Kidney epithelial cell (primary cell): ENCODE measurements at regions not wholly inside any gene's neighbourhood (a gene's known extent, or its start where the extent isn't known, plus 50 kb on each side); places are given as distances from the start of the nearest gene placed in this dataset.
A peak's percentile ranks its signal among the peaks of the same experiment; 100 is the strongest.

Source experiments
- DNase-seq: peaks from one replicate; pipeline ENCODE4 v3.0.0-alpha.2; 2010; ENCODE audit warnings: low read depth
- H3K27me3 ChIP-seq: 2 replicates; pipeline ENCODE4 v1.6.0; 2011; ENCODE audit warnings: low read length; ENCODE audit not compliant: control insufficient read depth, insufficient read depth
- H3K36me3 ChIP-seq: 2 replicates; pipeline ENCODE4 v1.5.1; 2011; ENCODE audit warnings: low read length; ENCODE audit not compliant: control insufficient read depth, insufficient read depth
- H3K4me3 ChIP-seq: 2 replicates; pipeline ENCODE4 v1.5.1; 2011; ENCODE audit warnings: low read depth, mild to moderate bottlenecking, control low read depth, low read length
- TF ChIP-seq, protein P1 (sequence below): IDR thresholded peaks from 2 replicates; pipeline ENCODE4 v1.5.1; 2011; ENCODE audit warnings: mild to moderate bottlenecking, moderate library complexity, low read length, control low read depth, inconsistent platforms; ENCODE audit not compliant: insufficient read depth, poor library complexity, severe bottlenecking

DNA sequence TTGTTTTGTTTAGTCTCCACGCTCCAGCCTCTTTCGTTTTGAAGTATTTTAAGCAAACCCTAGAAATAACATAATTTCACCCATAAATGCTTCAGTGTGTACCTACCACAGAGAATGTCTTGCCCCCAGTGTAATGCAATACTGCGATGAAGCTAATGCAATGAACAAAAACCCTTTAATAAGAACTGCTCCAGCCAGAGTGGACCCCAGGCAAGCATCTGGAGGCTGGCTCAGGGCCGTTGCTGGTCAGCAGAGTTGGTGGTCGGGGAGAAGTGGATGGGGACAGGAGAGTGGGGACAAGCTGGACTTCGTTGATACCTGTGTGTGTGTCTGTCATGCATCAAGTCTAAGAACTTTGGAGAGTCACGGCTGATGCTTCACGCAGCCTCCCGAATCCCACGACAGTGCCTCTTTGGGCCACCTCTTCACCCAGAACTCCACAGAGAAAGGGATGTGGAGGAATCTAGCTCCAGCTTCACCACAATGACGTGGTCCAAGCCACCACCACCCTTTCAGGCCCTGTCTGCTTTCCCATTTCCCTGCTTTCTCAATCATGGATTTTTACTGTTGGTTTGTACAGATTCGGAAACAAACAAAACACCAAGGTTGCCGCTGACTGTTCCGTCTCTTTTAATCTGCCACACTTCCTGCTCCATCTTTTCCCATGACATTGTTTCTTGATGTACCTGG, 108.6 kb upstream of the ERRFI1 start:
- no peaks in the 10 kb centered on the region for H3K27me3 ChIP-seq
- DNase-seq = no peak
- no peaks in the 10 kb centered on the region for H3K36me3 ChIP-seq
- H3K4me3 ChIP-seq = no peak overlapping the region
- TF ChIP-seq, protein P1, sequence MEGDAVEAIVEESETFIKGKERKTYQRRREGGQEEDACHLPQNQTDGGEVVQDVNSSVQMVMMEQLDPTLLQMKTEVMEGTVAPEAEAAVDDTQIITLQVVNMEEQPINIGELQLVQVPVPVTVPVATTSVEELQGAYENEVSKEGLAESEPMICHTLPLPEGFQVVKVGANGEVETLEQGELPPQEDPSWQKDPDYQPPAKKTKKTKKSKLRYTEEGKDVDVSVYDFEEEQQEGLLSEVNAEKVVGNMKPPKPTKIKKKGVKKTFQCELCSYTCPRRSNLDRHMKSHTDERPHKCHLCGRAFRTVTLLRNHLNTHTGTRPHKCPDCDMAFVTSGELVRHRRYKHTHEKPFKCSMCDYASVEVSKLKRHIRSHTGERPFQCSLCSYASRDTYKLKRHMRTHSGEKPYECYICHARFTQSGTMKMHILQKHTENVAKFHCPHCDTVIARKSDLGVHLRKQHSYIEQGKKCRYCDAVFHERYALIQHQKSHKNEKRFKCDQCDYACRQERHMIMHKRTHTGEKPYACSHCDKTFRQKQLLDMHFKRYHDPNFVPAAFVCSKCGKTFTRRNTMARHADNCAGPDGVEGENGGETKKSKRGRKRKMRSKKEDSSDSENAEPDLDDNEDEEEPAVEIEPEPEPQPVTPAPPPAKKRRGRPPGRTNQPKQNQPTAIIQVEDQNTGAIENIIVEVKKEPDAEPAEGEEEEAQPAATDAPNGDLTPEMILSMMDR = no peak

DNA sequence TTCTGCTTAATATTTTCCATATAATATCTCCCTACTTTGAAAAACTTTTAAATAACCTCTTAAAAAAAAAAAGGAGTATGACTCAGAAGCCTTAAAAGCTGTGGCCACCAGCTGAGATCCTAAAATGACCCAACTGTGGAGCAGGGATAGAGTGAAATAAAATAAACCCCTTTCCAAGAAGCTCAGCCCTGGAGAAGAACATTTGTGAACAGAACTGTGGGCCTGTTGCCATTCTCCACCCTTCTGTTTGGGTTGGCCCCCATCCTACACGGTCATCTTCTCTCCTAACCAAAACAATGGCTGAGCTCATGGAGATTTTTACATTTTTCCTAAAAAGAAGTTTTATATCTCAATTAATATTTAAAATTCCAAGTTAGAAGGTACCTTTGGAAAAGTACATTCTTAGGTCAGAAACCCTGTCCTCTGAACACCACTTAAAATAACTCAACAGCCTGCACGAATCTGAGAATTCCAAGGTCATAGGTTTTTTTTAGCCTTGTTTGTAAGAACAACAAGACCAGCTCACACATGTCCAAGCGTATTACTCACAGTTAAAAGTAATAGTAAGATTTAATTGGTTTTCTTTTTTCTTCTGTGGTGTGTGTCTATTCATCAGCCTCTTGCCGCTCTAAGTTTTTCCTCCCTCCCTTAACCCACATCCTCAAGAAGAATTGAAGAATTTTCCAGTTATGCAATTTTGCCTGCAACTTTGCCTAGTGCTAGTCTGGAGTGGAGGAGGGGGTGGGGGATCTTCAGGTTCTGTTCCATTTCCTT, 107.7 kb upstream of the ERRFI1 start:
- DNase-seq = peak; percentile 80
- no peaks in the 10 kb centered on the region for H3K36me3 ChIP-seq
- H3K27me3 ChIP-seq = no peaks in the 10 kb centered on the region
- H3K4me3 ChIP-seq = no peak overlapping the region
- TF ChIP-seq, protein P1 = no peak

DNA sequence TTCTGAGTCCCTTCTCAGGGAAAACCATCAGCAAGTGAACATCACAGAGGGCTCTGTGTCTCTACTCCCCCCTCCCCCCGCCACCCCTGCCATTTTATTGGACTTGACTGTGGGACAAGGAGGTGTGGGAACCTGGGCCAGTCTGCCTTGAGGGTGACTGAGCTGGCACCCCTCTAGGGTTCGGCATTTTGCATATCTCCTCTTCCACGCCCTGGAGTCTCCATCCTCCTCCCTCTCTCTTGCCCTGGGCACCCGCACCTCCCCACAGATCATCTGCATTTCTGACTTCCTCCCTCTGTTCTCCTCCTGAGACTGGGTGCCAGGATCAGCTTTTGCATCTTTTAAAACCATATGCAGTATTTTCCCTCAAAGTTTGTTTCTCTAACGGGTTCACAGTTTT, 107.1 kb upstream of the ERRFI1 start:
- H3K36me3 ChIP-seq = no peaks in the 10 kb centered on the region
- no peaks in the 10 kb centered on the region for H3K27me3 ChIP-seq
- no peak for DNase-seq
- TF ChIP-seq, protein P1 = no peak
- H3K4me3 ChIP-seq = no peak overlapping the region

DNA sequence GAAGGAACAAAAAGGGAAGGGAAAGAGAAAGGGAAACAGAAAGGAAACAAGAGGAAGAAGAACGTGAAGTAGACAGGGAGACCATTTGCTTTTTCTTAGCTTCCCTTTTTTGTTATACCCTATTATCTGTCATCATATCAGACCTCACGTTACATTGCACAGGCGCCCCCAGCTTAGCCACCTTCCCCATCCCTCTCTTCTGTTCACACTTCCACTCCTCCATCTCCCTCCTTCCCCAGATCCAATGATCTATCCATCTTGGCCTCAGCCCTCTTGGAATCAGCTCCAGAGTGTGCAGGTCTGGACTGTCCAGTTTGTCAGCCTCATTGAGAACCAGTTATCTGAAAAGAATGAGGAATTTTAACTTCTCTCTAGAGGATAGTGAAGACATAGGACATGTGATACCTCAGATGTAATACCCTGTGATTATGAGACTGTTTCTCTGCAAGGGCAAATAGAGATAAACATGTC, 101.1 kb upstream of the ERRFI1 start:
- TF ChIP-seq, protein P1 = no peak
- DNase-seq = no peak
- Histone ChIP-seq H3K36me3 (no peaks in the 10 kb centered on the region), H3K27me3 (no peaks in the 10 kb centered on the region), H3K4me3 (no peak overlapping the region)

DNA sequence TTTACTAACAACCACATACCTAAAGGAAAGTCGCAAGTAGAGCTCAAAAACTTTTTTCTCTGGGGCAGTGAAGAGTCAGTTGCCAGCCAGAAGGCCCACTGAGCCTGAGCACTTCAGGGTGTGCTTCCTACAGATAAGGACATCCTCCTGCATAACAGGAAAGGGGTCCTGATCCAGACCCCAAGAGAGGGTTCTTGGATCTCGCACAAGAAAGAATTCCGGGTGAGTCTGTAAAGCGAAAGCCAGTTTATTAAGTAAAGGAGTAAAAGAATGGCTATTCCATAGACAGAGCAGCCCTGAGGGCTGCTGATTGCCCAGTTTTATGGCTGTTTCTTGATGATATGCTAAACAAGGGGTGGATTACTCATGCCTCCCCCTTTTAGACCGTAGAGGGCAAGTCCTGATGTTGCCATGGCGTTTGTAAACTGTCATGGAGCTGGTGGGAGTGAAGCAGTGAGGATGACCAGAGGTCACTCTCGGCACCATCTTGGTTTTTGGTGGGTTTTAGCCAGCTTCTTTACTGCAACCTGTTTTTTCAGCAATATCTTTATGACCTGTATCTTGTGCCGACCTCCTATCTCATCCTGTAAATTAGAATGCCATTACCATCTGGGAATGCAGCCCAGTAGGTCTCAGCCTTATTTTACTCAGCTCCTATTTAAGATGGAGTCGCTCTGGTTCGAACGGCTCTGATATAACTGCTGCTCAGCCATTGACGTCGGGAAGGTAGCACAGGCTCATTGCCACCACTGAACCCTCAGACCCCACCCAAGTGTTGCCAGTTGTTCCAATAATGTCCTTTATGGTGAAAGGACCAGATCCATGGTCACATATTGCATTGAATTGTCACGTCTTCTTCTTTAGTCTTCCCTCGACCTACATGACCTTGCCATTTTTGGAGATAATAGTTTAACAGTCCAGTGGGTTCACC, 96.6 kb upstream of the ERRFI1 start:
- no peak for DNase-seq
- H3K36me3 ChIP-seq = no peaks in the 10 kb centered on the region
- H3K4me3 ChIP-seq = no peak overlapping the region
- no peaks in the 10 kb centered on the region for H3K27me3 ChIP-seq
- TF ChIP-seq, protein P1 = no peak
